GM10248 (cell line): ENCODE measurements at regions not wholly inside any gene's neighbourhood (a gene's known extent, or its start where the extent isn't known, plus 50 kb on each side); places are given as distances from the start of the nearest gene placed in this dataset.

ENCODE experiments used
- CTCF ChIA-PET: fragments of 300-600 bp; sonication (Branson Sonifier 250); formaldehyde crosslinking; extraction: SDS; loops from one replicate; lab custom pipeline; 2021; ENCODE audit warnings: antibody characterized with exemption; lab: Yijun Ruan, JAX
- POLR2A ChIA-PET: fragments of 350-650 bp; sonication (Branson Sonifier 250); formaldehyde crosslinking; extraction: SDS; loops from one replicate; lab custom pipeline; 2020; ENCODE audit warnings: antibody characterized with exemption; lab: Yijun Ruan, JAX
- DNase-seq: peaks from one replicate; pipeline ENCODE4 v3.0.0; 2012; ENCODE audit errors: extremely low spot score
- CTCF ChIP-seq: IDR thresholded peaks from 2 replicates; pipeline ENCODE4 v1.5.1; 2012; ENCODE audit warnings: mild to moderate bottlenecking, low read depth; ENCODE audit errors: extremely low read depth, missing control alignments, control extremely low read depth

DNA sequence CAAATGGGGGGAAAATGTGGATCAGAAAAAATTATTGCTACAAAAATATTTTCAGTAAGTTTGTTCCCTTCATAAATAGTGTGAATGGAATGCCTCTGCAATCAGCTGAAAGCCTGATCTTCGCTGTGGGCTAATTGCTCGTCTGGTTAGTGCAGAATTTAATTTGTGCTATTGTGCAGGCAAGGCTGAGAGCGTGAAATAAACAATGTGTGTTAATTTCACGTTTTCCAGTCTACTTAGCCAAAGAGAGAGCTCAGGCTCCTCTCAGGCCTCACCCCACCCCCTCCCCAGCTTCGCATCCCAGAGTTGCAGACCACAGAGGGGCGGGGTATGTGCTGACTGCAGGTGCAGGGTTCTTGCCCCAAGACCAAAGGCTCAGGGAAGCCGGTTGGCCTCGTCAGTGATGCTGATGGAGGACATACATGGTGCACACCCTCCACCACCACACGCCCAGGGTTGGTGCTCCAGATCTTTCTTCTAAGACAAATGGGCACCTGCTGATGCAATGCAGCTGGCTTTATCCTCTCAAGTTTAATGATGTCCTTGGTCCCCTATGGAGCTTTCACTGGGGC lies 302.6 kb upstream of the SLC14A2 start:
- ChIA-PET CTCF (interaction anchor here (1.5 to 2.0 kb wide), 3 partner anchors 37 to 101 kb away, joined by 3 to 5 read pairs (median 3); no protein-coding TSS in a partner anchor), POLR2A (no interaction called here)
- DNase-seq: no peak
- TF ChIP-seq CTCF: no peak

GRCh38 chr18:45316127-45316526 lies 299.1 kb upstream of the SLC14A2 start:
- no peak for DNase-seq
- CTCF ChIA-PET: interaction anchor here (1.6 to 1.8 kb wide), 2 partner anchors 14 to 68 kb away, joined by 3 to 4 read pairs; no protein-coding TSS in a partner anchor
- no peak for TF ChIP-seq CTCF
- POLR2A ChIA-PET: no interaction called here

- POLR2A ChIA-PET: no interaction called here
- TF ChIP-seq CTCF: no peak
- DNase-seq: no peak
- CTCF ChIA-PET: interaction anchor here (1.2 to 1.8 kb wide), 3 partner anchors 12 to 66 kb away, joined by 3 to 4 read pairs (median 4); no protein-coding TSS in a partner anchor
Measured at GRCh38 chr18:45317948-45318640, 297.2 kb upstream of the SLC14A2 start.

DNA sequence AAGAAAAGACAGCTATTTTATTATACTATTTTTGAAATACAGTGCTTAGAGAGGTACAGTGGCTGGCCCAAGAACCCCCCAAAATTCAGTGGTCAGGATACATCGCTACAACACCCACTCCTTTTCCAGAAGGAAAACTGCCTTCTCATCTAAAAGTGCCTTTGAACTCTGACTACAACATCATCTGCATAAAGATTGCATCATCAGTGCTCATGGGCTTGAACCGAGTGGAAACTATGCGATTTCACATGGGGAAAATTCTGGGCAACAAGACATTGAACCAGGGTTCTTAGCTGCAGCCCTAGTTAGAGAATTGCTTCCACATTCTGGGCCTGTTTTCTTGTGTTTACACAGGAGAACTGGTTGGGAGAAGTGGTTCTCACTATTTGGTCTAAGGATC lies 294.6 kb upstream of the SLC14A2 start:
- CTCF ChIA-PET: interaction anchor here (0.9 to 1.3 kb wide), 2 partner anchors 107 to 1668 kb away, joined by 4 read pairs; no protein-coding TSS in a partner anchor
- POLR2A ChIA-PET: no interaction called here
- no peak for TF ChIP-seq CTCF
- DNase-seq: no peak

- CTCF ChIA-PET: interaction anchor here (0.9 kb wide), 1 partner anchor 1669 kb away, joined by 4 read pairs; no protein-coding TSS in a partner anchor
- POLR2A ChIA-PET: no interaction called here
- no peak for DNase-seq
- no peak for TF ChIP-seq CTCF
Measured at GRCh38 chr18:45321520-45321919, 293.8 kb upstream of the SLC14A2 start.

DNA sequence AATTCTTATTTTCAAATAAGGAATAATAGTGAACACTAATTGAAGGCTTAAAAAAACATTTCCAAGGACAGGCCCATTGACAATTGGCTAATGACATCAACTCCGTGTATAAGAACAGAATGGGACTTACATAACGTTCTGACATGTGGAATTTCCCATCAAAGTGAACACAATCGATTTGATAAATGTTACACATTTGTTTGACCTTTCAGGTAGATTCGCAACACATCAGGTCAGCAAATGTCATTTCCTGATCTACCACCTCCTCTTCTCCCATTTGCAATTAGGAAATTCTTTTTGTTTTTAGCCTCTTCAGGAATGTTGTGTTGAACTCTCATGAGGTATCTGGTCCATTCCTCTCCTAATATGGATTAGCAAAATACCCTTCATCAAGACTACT lies 292.9 kb upstream of the SLC14A2 start:
- TF ChIP-seq CTCF: no peak
- POLR2A ChIA-PET: no interaction called here
- no peak for DNase-seq
- CTCF ChIA-PET: no interaction called here
